BJ (cell line): ENCODE measurements at regions not wholly inside any gene's neighbourhood (a gene's known extent, or its start where the extent isn't known, plus 50 kb on each side); places are given as distances from the start of the nearest gene placed in this dataset.

ENCODE experiments used
- CTCF ChIA-PET: fragments of 350-600 bp; formaldehyde crosslinking; extraction: SDS; loops from one replicate; lab custom pipeline; 2021; ENCODE audit warnings: antibody characterized with exemption, inconsistent platforms; lab: Yijun Ruan, JAX
- POLR2A ChIA-PET: fragments of 300-600 bp; sonication (Branson Sonifier 250); formaldehyde crosslinking; extraction: SDS; loops from one replicate; lab custom pipeline; 2021; ENCODE audit warnings: antibody characterized with exemption; lab: Charles Lee
- DNase-seq: peaks from one replicate; pipeline ENCODE4 v3.0.0-alpha.2; 2011; ENCODE audit warnings: low read depth
- H3K27me3 ChIP-seq: 2 replicates; pipeline ENCODE4 v1.6.0; 2011; ENCODE audit warnings: low read length; ENCODE audit not compliant: control insufficient read depth, insufficient read depth
- H3K36me3 ChIP-seq: 2 replicates; pipeline ENCODE4 v1.5.1; 2011; ENCODE audit warnings: low read length; ENCODE audit not compliant: control insufficient read depth, insufficient read depth
- H3K4me3 ChIP-seq: 2 replicates; pipeline ENCODE4 v1.5.1; 2011; ENCODE audit warnings: low read depth, mild to moderate bottlenecking, control low read depth, low read length
- CTCF ChIP-seq: IDR thresholded peaks from 2 replicates; pipeline ENCODE4 v1.5.1; 2011; ENCODE audit warnings: low read depth, mild to moderate bottlenecking, control low read depth, inconsistent platforms, low read length, moderate library complexity; ENCODE audit not compliant: insufficient read depth

- ChIA-PET POLR2A (no interaction called here), CTCF (no interaction called here)
- DNase-seq, result no peak
- no peaks in the 10 kb centered on the region for H3K36me3 ChIP-seq
- TF ChIP-seq CTCF, result no peak
- no peaks in the 10 kb centered on the region for H3K27me3 ChIP-seq
- H3K4me3 ChIP-seq, result no peak overlapping the region
These were observed 399.7 kb downstream of the TLE1 start for GRCh38 chr9:81289622-81290021.

GRCh38 chr9:81268048-81268447, 421.3 kb downstream of the TLE1 start:
- Histone ChIP-seq H3K4me3 (no peak overlapping the region), H3K36me3 (no peaks in the 10 kb centered on the region), H3K27me3 (no peaks in the 10 kb centered on the region)
- POLR2A ChIA-PET, result no interaction called here
- no peak for DNase-seq
- no peak for TF ChIP-seq CTCF
- CTCF ChIA-PET, result no interaction called here

- DNase-seq, result no peak
These were observed 422.7 kb downstream of the TLE1 start for GRCh38 chr9:81266674-81267073.

GRCh38 chr9:81266086-81266485, 423.3 kb downstream of the TLE1 start:
- ChIA-PET CTCF (no interaction called here), POLR2A (no interaction called here)
- TF ChIP-seq CTCF, result no peak
- no peaks in the 10 kb centered on the region for H3K27me3 ChIP-seq
- H3K36me3 ChIP-seq, result no peaks in the 10 kb centered on the region
- no peak overlapping the region for H3K4me3 ChIP-seq
- DNase-seq, result no peak

More at GRCh38 chr9:81266674-81267073, 422.7 kb downstream of the TLE1 start:
- POLR2A ChIA-PET, result no interaction called here
- Histone ChIP-seq H3K27me3 (no peaks in the 10 kb centered on the region), H3K4me3 (no peak overlapping the region), H3K36me3 (no peaks in the 10 kb centered on the region)
- no peak for TF ChIP-seq CTCF
- CTCF ChIA-PET, result no interaction called here

- no peak for TF ChIP-seq CTCF
- ChIA-PET POLR2A (no interaction called here), CTCF (no interaction called here)
- Histone ChIP-seq H3K36me3 (no peaks in the 10 kb centered on the region), H3K27me3 (no peaks in the 10 kb centered on the region), H3K4me3 (no peak overlapping the region)
- no peak for DNase-seq
These were observed 424.8 kb downstream of the TLE1 start for GRCh38 chr9:81264516-81264915.
